ENCODE measurements at regions not wholly inside any gene's neighbourhood (a gene's known extent, or its start where the extent isn't known, plus 50 kb on each side); places are given as distances from the start of the nearest gene placed in this dataset.

DNA sequence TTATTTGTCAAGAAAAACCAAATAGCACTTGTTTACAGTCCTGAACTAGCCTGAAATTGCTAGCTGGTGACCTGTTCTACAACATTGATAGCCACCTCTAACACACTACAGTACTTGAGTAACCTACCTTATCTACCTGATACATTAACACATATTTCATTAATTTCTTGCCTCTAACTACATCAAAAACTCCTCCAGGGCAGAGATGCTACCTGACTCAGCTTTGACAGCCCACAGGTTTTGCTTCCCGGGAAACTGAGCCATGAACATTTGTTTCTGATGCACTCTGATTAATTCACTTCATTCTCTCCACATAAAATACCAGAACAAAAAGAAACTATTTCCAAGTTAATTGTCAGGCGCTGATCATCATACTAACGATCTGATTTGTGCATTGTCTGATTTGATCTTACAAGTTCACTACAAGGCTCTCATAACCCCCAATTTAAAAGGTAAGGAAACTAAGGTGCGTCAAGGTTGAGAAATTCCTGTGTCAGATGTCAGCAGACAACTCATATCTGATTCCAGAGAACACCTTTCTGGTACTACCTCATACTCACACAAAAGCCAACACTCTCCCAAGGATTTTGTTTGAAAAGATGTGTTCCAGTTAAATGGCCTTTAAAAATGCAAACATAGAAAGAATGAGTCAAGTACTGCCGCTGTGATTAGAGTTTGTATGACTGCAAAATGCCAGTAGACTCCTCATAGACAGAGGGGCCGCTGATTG lies 768.7 kb downstream of the BCL11B start:
- H3K9me3 ChIP-seq, result no peaks in the 10 kb centered on the region
- POLR2A ChIA-PET, result no interaction called here
- peaks cover 8% of the 10 kb centered on the region for H3K27me3 Mint-ChIP-seq (ENCODE audit: insufficient read depth, unreplicated experiment)
- no peaks in the 10 kb centered on the region for H3K4me1 Mint-ChIP-seq (ENCODE audit: low read depth, unreplicated experiment)
- no peaks in the 10 kb centered on the region for H3K36me3 Mint-ChIP-seq (ENCODE audit: insufficient read depth, unreplicated experiment)
- no TSS peak for BruUV-seq (replicated peaks)
- no peak overlapping the region for H3K4me3 Mint-ChIP-seq (ENCODE audit: unreplicated experiment)
- H3K27ac Mint-ChIP-seq (ENCODE audit: unreplicated experiment), result no peak overlapping the region
- intact Hi-C loops (cut with micrococcal nuclease; ENCODE audit: unreplicated experiment), result no loop called here
- H3K9me3 Mint-ChIP-seq (ENCODE audit: unreplicated experiment), result no peaks in the 10 kb centered on the region
- H3K4me1 ChIP-seq, result no peaks in the 10 kb centered on the region
- TF ChIP-seq CTCF (IDR thresholded peaks at IDR 0.05; ENCODE audit: insufficient read depth in 1 of 2, low read depth in 1 of 2, low read length in 1 of 2, severe bottlenecking in 1 of 2, unreplicated experiment in 1 of 2), result no peak
- CTCF ChIA-PET, result no interaction called here
- DNase-seq, result no peak
- H3K36me3 ChIP-seq (ENCODE audit: control insufficient read depth, insufficient read depth, low read length), result no peaks in the 10 kb centered on the region
- H3K4me3 ChIP-seq (ENCODE audit: low read depth, low read length), result no peak overlapping the region
- H3K27me3 ChIP-seq (replicated peaks; ENCODE audit: control insufficient read depth, insufficient read depth, low read length), result no peaks in the 10 kb centered on the region

GRCh38 chr14:98507264-98507663 lies 764.7 kb downstream of the BCL11B start:
- intact Hi-C loops (cut with micrococcal nuclease; ENCODE audit: unreplicated experiment), result no loop called here
- Histone ChIP-seq H3K4me3 (ENCODE audit: low read depth, low read length) (no peak overlapping the region), H3K9me3 (no peaks in the 10 kb centered on the region), H3K4me1 (no peaks in the 10 kb centered on the region), H3K27me3 (replicated peaks; ENCODE audit: control insufficient read depth, insufficient read depth, low read length) (no peaks in the 10 kb centered on the region; the same call in 1 of the 2 replicates), H3K36me3 (ENCODE audit: control insufficient read depth, insufficient read depth, low read length) (no peaks in the 10 kb centered on the region)
- Mint-ChIP-seq H3K9me3 (ENCODE audit: unreplicated experiment) (no peaks in the 10 kb centered on the region), H3K4me3 (ENCODE audit: unreplicated experiment) (no peak overlapping the region), H3K36me3 (ENCODE audit: insufficient read depth, unreplicated experiment) (no peaks in the 10 kb centered on the region), H3K27ac (ENCODE audit: unreplicated experiment) (no peak overlapping the region), H3K4me1 (ENCODE audit: low read depth, unreplicated experiment) (no peaks in the 10 kb centered on the region), H3K27me3 (ENCODE audit: insufficient read depth, unreplicated experiment) (peaks cover 8% of the 10 kb centered on the region)
- POLR2A ChIA-PET, result no interaction called here
- no peak for DNase-seq
- CTCF ChIA-PET, result no interaction called here
- TF ChIP-seq CTCF (IDR thresholded peaks at IDR 0.05; ENCODE audit: insufficient read depth in 1 of 2, low read depth in 1 of 2, low read length in 1 of 2, severe bottlenecking in 1 of 2, unreplicated experiment in 1 of 2), result no peak
- BruUV-seq (replicated peaks), result no TSS peak

DNA sequence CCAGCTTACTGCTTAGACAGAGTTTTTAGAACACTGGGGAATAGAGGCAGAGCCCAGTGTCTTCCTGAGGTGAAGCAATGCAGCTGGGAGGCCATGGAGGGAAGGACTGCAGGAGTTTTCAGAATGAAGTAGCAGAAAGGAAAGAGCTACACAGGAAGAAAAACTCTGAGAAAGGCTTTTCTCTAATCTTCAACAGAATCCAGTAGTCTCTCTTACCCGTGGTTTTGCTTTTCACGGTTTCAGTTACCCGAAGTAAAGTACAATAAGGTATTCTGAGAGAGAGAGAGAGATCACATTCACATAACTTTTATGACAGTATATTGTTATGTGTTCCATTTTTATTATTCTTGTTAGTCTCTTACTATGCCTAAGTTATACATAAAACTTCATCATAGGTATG lies 761.6 kb downstream of the BCL11B start:
- Mint-ChIP-seq H3K27ac (ENCODE audit: unreplicated experiment) (no peak overlapping the region), H3K9me3 (ENCODE audit: unreplicated experiment) (no peaks in the 10 kb centered on the region), H3K27me3 (ENCODE audit: insufficient read depth, unreplicated experiment) (peaks cover 4% of the 10 kb centered on the region), H3K4me3 (ENCODE audit: unreplicated experiment) (no peak overlapping the region), H3K36me3 (ENCODE audit: insufficient read depth, unreplicated experiment) (no peaks in the 10 kb centered on the region), H3K4me1 (ENCODE audit: low read depth, unreplicated experiment) (no peaks in the 10 kb centered on the region)
- BruUV-seq (replicated peaks), result no TSS peak
- intact Hi-C loops (cut with micrococcal nuclease; ENCODE audit: unreplicated experiment), result no loop called here
- DNase-seq, result no peak
- POLR2A ChIA-PET, result no interaction called here
- no peaks in the 10 kb centered on the region for H3K36me3 ChIP-seq (ENCODE audit: control insufficient read depth, insufficient read depth, low read length)
- no peak for TF ChIP-seq CTCF (IDR thresholded peaks at IDR 0.05; ENCODE audit: insufficient read depth in 1 of 2, low read depth in 1 of 2, low read length in 1 of 2, severe bottlenecking in 1 of 2, unreplicated experiment in 1 of 2)
- no peak overlapping the region for H3K4me3 ChIP-seq (ENCODE audit: low read depth, low read length)
- no peaks in the 10 kb centered on the region for H3K9me3 ChIP-seq
- no peaks in the 10 kb centered on the region for H3K4me1 ChIP-seq
- CTCF ChIA-PET, result no interaction called here
- no peaks in the 10 kb centered on the region; the same call in 1 of the 2 replicates for H3K27me3 ChIP-seq (replicated peaks; ENCODE audit: control insufficient read depth, insufficient read depth, low read length)

All from Caco-2 (cell line).